ENCODE measurements at regions not wholly inside any gene's neighbourhood (a gene's known extent, or its start where the extent isn't known, plus 50 kb on each side); places are given as distances from the start of the nearest gene placed in this dataset.

GRCh38 chr1:99185196-99185595, 79.1 kb upstream of the PLPPR4 start:
- H3K27ac ChIP-seq, result no peak overlapping the region
- CTCF ChIA-PET, result no interaction called here
- TF ChIP-seq CTCF (conservative IDR thresholded peaks at IDR 0.05) (no peak), EZH2 (IDR thresholded peaks at IDR 0.05; ENCODE audit: low read depth) (no peak)
- H3F3A ChIP-seq (ENCODE audit: insufficient read depth, low read depth), result no peaks in the 10 kb centered on the region
- POLR2A ChIA-PET (ENCODE audit: unreplicated experiment), result no interaction called here
- no peaks in the 10 kb centered on the region for H3K27me3 ChIP-seq (ENCODE audit: insufficient read depth, low read depth)
- intact Hi-C loops (cut with micrococcal nuclease; ENCODE audit: unreplicated experiment), result no loop called here
- no peaks in the 10 kb centered on the region for H3K79me2 ChIP-seq (ENCODE audit: low read depth)
- no TSS peak for BruUV-seq (replicated peaks)
- 0 out of 2 replicates have a peak, but pooled peaks cover 4% of the 10 kb centered on the region for H3K9me3 ChIP-seq (ENCODE audit: insufficient read depth, low read depth)
- DNase-seq, result no peak
- H3K4me2 ChIP-seq, result no peak overlapping the region
- no peaks in the 10 kb centered on the region for H3K9me2 ChIP-seq (ENCODE audit: insufficient read depth)
- no peaks in the 10 kb centered on the region for H3K36me3 ChIP-seq (ENCODE audit: low read depth)
- no peaks in the 10 kb centered on the region for H4K20me1 ChIP-seq (ENCODE audit: insufficient read depth)
- no peaks in the 10 kb centered on the region for H3K4me1 ChIP-seq (replicated peaks; ENCODE audit: insufficient read depth)
- H2AFZ ChIP-seq, result no peak overlapping the region
- no peak overlapping the region for H3K4me3 ChIP-seq

- Histone ChIP-seq H3K9me3 (ENCODE audit: insufficient read depth, low read depth) (no peaks in the 10 kb centered on the region), H3K36me3 (ENCODE audit: low read depth) (no peaks in the 10 kb centered on the region), H3F3A (ENCODE audit: insufficient read depth, low read depth) (no peaks in the 10 kb centered on the region), H3K4me3 (no peak overlapping the region), H3K4me2 (no peak overlapping the region), H3K27ac (no peak overlapping the region), H2AFZ (no peak overlapping the region), H4K20me1 (ENCODE audit: insufficient read depth) (no peaks in the 10 kb centered on the region), H3K4me1 (replicated peaks; ENCODE audit: insufficient read depth) (no peaks in the 10 kb centered on the region), H3K79me2 (ENCODE audit: low read depth) (no peaks in the 10 kb centered on the region), H3K27me3 (ENCODE audit: insufficient read depth, low read depth) (no peaks in the 10 kb centered on the region), H3K9me2 (ENCODE audit: insufficient read depth) (no peaks in the 10 kb centered on the region)
- intact Hi-C loops (cut with micrococcal nuclease; ENCODE audit: unreplicated experiment), result no loop called here
- POLR2A ChIA-PET (ENCODE audit: unreplicated experiment), result no interaction called here
- DNase-seq, result peak in 1 of 2 experiments; percentile 24
- CTCF ChIA-PET, result interaction anchor here (0.7 kb wide), 1 partner anchor 286 kb away, joined by 3 read pairs; no protein-coding TSS in a partner anchor
- TF ChIP-seq CTCF (conservative IDR thresholded peaks at IDR 0.05), result no peak
- no peak for TF ChIP-seq EZH2 (IDR thresholded peaks at IDR 0.05; ENCODE audit: low read depth)
- no TSS peak for BruUV-seq (replicated peaks)
These were observed 70.9 kb upstream of the PLPPR4 start for GRCh38 chr1:99193431-99193830.

- ChIA-PET CTCF (no interaction called here), POLR2A (ENCODE audit: unreplicated experiment) (interaction anchor here (0.6 kb wide), 1 partner anchor 750 kb away, joined by 5 read pairs; no protein-coding TSS in a partner anchor)
- Histone ChIP-seq H2AFZ (no peak overlapping the region), H3K4me1 (replicated peaks; ENCODE audit: insufficient read depth) (no peaks in the 10 kb centered on the region), H3K9me3 (ENCODE audit: insufficient read depth, low read depth) (no peaks in the 10 kb centered on the region), H3K4me3 (no peak overlapping the region), H3K9me2 (ENCODE audit: insufficient read depth) (no peaks in the 10 kb centered on the region), H3K27ac (no peak overlapping the region), H3K36me3 (ENCODE audit: low read depth) (no peaks in the 10 kb centered on the region), H4K20me1 (ENCODE audit: insufficient read depth) (no peaks in the 10 kb centered on the region), H3K4me2 (no peak overlapping the region), H3K79me2 (ENCODE audit: low read depth) (no peaks in the 10 kb centered on the region), H3F3A (ENCODE audit: insufficient read depth, low read depth) (no peaks in the 10 kb centered on the region), H3K27me3 (ENCODE audit: insufficient read depth, low read depth) (no peaks in the 10 kb centered on the region)
- no TSS peak for BruUV-seq (replicated peaks)
- intact Hi-C loops (cut with micrococcal nuclease; ENCODE audit: unreplicated experiment), result no loop called here
- DNase-seq, result no peak
- TF ChIP-seq EZH2 (IDR thresholded peaks at IDR 0.05; ENCODE audit: low read depth) (no peak), CTCF (conservative IDR thresholded peaks at IDR 0.05) (no peak)
These were observed 65.9 kb upstream of the PLPPR4 start for GRCh38 chr1:99198393-99198792.

Data from PC-9 (cell line).